ENCODE measurements at regions not wholly inside any gene's neighbourhood (a gene's known extent, or its start where the extent isn't known, plus 50 kb on each side); places are given as distances from the start of the nearest gene placed in this dataset.

DNA sequence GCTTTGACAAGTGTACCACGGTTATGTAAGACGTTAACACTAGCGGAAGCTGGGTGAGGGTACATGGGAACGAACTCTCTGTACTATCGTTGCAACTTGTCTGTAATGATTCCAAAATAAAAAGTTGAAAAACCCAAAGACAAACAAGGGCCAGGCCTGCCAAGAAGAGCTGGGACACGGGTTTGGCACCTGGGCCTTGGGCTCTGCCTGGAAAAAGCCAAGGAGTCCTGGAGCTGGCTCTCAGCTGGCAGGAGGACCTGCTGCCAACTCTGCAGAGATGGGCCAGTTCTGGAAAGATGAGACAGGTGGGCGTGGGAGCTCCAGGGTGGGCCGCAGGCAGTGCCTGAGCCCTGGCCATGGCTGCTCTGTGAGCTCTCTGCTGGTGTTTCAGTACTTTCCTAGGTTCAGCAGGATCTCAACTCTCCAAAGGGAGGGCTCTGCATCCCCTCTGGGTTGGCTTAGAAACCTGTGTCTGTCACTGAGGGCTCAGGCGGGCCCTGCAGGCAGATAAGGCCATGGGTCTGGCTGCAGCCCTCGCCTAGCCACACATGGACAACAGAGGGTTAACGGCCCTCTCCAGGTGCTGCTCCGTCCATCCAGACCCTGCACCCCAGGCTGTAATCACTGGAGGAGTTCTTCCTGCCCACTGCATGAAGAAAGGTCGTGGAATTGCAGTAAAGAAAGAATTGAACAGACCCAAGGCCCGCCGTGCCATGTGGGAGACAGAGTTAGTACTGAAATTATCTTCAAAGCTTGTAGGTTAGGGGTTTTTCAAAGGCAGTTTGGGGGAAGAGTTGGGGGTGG is 89.9 kb downstream of the RHOB start:
- H3K4me1 ChIP-seq (replicated peaks in 1 of 4; ENCODE audit: control insufficient read depth in 3 of 4, insufficient read depth in 4 of 4, low read length in 3 of 4) = peaks cover 9 to 26% (median 18%) of the 10 kb centered on the region in 4 experiments
- H2BK5ac ChIP-seq (ENCODE audit: low read depth, low read length) = no peak overlapping the region
- FAIRE-seq (no peak), DNase-seq (ENCODE audit: low read depth in 1 of 2, low spot score in 2 of 2) (no peak)
- no peaks in the 10 kb centered on the region for H4K20me1 ChIP-seq (replicated peaks in 1 of 2; ENCODE audit: control insufficient read depth in 1 of 2, insufficient read depth in 2 of 2, low read length in 2 of 2)
- H4K5ac ChIP-seq (ENCODE audit: insufficient read length, low read depth, low read length) = no peak overlapping the region
- no peak overlapping the region for H4K8ac ChIP-seq (ENCODE audit: extremely low read depth, insufficient read depth, low read length)
- no peaks in the 10 kb centered on the region for H3K79me2 ChIP-seq (ENCODE audit: control insufficient read depth in 1 of 2, insufficient read depth in 2 of 2, low read length in 2 of 2)
- peaks cover 0 to 2% (median 0%) of the 10 kb centered on the region in 4 experiments; a peak in 2 of 7 replicates for H3K27me3 ChIP-seq (replicated peaks in 1 of 4; ENCODE audit: control insufficient read depth in 3 of 4, extremely low read depth in 1 of 4, insufficient read depth in 3 of 4, low read length in 3 of 4)
- H3K18ac ChIP-seq (ENCODE audit: extremely low read depth, low read length) = no peak overlapping the region; the same call in 1 of the 2 replicates
- no peaks in the 10 kb centered on the region for H3K79me1 ChIP-seq (ENCODE audit: low read depth, low read length)
- H2BK15ac ChIP-seq (ENCODE audit: low read length) = no peak overlapping the region
- no peak overlapping the region for H2BK120ac ChIP-seq (replicated peaks; ENCODE audit: low read depth, low read length)
- no peak for TF ChIP-seq GTF2F1 (IDR thresholded peaks at IDR 0.05; ENCODE audit: borderline replicate concordance, low read depth, low read length)
- TF ChIP-seq TCF12 (IDR thresholded peaks at IDR 0.05; ENCODE audit: low read depth, low read length) = 0 out of 2 replicates have a peak, but pooled peaks have one; percentile 4
- TF ChIP-seq SIRT6 (IDR thresholded peaks at IDR 0.05; ENCODE audit: low read length) = no peak
- TF ChIP-seq EGR1 (IDR thresholded peaks at IDR 0.05; ENCODE audit: borderline replicate concordance, low read depth, low read length) = no peak
- H3K23me2 ChIP-seq (ENCODE audit: low read depth, low read length) = no peaks in the 10 kb centered on the region
- no peak overlapping the region; a peak in 1 of 7 replicates for H3K9ac ChIP-seq (replicated peaks in 1 of 4; ENCODE audit: extremely low read depth in 1 of 4, low read depth in 3 of 4, low read length in 3 of 4)
- CTCF ChIA-PET (ENCODE audit: partially characterized antibody) = interaction anchor here (0.7 to 4.3 kb wide), 9 partner anchors 11 to 117 kb away, joined by 3 to 17 read pairs (median 5); partner anchors contain the start of gene RHOB
- H3K14ac ChIP-seq (ENCODE audit: insufficient read length) = no peak overlapping the region
- no peak overlapping the region for H4K91ac ChIP-seq (replicated peaks; ENCODE audit: insufficient read length, low read length)
- POLR2A ChIA-PET (ENCODE audit: partially characterized antibody) = interaction anchor here (0.9 to 4.0 kb wide), 3 partner anchors 48 to 89 kb away, joined by 3 to 19 read pairs (median 4); partner anchors contain the start of gene RHOB
- WGBS, 2 experiments (ENCODE audit: extremely low coverage in 1 of 2, insufficient coverage in 1 of 2, insufficient read length in 1 of 2, insufficient replicate concordance in 2 of 2, low coverage in 1 of 2, low lambda C conversion rate in 2 of 2, missing lambda C conversion rate in 1 of 2) = 73% methylated on average over 15 of the region's 15 CpGs; no CpG with 5 or more reads in 1 of the 2 experiments
- no peaks in the 10 kb centered on the region for H3K9me3 ChIP-seq (ENCODE audit: insufficient read depth in 2 of 2, low read depth in 1 of 2, low read length in 1 of 2)
- no peak overlapping the region for H3K4me3 ChIP-seq (ENCODE audit: extremely low read depth in 1 of 4, insufficient read depth in 2 of 4, low read depth in 3 of 4, low read length in 4 of 4)
- H3K4me2 ChIP-seq (ENCODE audit: insufficient read depth in 1 of 2, low read depth in 2 of 2, low read length in 2 of 2) = peak overlapping the region in 1 of 2 experiments; percentile 48; a peak in 2 of 4 replicates
- peak overlapping the region; percentile 33 for H3K4ac ChIP-seq (replicated peaks; ENCODE audit: insufficient read length, low read depth, low read length)
- H3K27ac ChIP-seq (ENCODE audit: low read depth, low read length) = no peak overlapping the region
- no peak overlapping the region for H3K56ac ChIP-seq (replicated peaks; ENCODE audit: insufficient read length, low read depth, low read length)
- H2BK20ac ChIP-seq (ENCODE audit: low read length) = no peak overlapping the region
- no peaks in the 10 kb centered on the region for H3K36me3 ChIP-seq (ENCODE audit: control insufficient read depth in 2 of 4, insufficient read depth in 4 of 4, low read length in 3 of 4)
- peak overlapping the region; percentile 7; the same call in 1 of the 2 replicates for H2AFZ ChIP-seq (ENCODE audit: low read length)
- H2AK5ac ChIP-seq (ENCODE audit: low read depth, low read length) = no peak overlapping the region
- H2BK12ac ChIP-seq (ENCODE audit: low read depth, low read length) = peak overlapping the region; percentile 56; the same call in 1 of the 2 replicates
- H3K23ac ChIP-seq (ENCODE audit: insufficient read length) = no peak overlapping the region
